Stimulated activated CD4-positive, alpha-beta T cell treated with anti-CD3 and anti-CD28 coated beads, Interleukin-2, amount 100 ng/mL, for 24 hours (primary cell): ENCODE measurements at regions not wholly inside any gene's neighbourhood (a gene's known extent, or its start where the extent isn't known, plus 50 kb on each side); places are given as distances from the start of the nearest gene placed in this dataset.
"Not testable (repeated sequence)": the region's sequence is repeated elsewhere in the genome, so short reads cannot be mapped to it uniquely, and the experiment has no call there.

Experiments used
- DNase-seq, 2 donors: peaks; one replicate each; pipeline ENCODE4 v3.0.0-alpha.2; 2020

- no peak for DNase-seq
These were observed 975.0 kb upstream of the NCAM2 start for GRCh38 chr21:20023193-20023592.

DNA sequence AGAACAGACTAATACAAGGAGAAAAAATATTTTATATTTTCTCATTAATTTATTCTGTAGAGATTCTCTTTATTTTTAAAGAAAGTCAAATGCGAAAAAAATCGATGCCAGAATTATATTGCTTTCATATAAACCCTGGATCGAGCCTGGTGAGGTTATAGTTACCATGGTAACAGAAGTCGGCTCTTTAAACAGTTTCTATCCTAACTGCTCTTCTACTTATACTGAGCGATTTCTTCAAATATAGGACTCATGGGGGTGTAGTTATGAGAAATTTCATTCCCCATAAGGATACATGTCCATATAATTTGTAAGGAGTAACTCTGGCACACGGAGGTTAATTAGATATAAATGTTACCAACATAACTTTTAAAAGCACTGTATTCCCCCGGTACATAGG lies 973.5 kb upstream of the NCAM2 start:
- no peak for DNase-seq

- no peak for DNase-seq
These were observed 971.7 kb upstream of the NCAM2 start for GRCh38 chr21:20026543-20026942.

- no peak for DNase-seq
These were observed 967.8 kb upstream of the NCAM2 start for GRCh38 chr21:20030390-20030789.

DNA sequence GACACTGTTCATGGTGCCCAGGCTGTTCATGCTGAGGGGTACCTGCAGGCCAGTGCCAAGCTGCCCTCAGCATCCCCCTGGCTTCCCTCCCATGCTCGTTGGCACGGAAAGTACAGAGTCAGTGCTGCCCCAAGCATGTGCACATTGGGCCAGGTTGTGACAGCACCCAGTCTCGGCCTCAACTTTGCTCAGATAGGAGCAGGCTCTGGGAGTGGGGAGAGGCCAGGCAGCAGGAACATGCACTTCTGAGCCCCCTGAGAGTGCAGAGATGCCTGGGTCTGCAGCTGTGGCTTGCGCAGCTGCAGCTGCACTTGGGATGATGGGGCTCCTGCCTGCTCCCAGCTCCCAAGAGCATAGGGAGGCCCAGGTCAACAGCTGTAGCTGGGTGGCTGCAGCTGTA lies 966.4 kb upstream of the NCAM2 start:
- DNase-seq = no peak

DNA sequence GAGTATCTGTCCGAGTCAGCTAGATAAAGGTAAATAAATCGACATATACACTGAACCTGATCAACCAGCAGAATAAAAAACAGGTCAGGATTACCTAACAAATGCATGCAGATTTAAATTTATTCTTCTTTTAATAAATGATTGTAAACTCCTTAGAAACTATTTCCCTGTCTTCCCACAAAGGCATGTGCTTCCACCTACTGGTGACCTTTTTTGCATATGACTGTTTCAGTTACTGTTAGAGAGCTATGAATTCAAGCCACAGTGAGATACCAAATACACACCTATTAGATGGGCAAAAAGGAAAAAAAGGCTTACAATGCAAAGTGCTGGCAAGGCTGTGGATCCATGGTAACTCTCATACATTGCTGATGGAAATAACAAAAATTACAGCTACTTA lies 957.4 kb upstream of the NCAM2 start:
- no peak for DNase-seq

DNA sequence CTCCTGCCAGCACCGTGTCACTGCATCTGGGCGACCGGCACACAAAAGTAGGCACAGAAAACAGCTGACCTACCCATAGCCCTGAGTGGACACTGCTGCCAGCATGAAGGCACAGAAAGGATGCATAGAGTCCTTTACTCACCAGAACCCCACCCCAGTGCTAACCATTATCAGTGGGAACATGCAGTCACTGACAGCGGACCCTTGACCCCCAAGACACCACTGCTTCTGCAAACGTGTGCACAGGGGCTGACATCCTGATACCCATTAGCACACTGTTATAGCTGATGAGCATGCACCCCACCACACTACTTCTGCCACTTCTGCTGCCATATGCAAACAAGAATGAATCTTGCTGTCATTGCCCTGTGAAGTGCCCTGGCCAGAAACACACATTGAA lies 953.0 kb upstream of the NCAM2 start:
- no peak for DNase-seq

DNA sequence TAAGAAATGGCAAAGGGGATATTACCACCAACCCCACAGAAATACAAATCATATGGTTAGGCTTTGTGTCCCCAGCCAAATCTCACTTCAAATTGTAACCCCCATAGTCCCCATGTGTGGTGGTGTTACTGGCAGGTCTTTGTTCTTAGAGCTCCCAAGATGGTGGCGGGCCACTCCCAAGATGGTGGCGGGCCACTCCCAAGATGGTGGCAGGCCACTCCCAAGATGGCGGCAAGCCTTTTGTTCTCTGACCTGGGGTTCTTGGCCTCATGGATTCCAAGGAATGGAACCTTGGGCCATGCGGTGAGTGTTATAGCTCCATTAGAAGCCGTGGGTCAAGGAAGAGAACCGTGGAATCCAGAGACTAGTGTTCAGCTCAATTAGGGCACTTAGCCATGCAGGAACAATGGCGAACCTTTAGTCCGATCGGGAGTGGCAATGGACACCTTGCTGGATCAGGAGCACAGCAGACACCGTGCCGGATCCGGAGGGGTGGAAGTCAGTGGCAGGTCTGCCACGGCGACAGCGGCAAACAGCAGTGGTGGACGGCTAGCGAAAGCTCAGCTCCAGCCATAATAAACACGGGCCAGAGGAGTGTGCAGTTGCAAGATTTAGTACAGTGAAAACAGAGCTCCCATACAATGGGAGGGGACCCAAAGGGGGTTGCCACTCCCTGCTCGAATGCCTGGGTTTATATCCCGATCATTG lies 949.9 kb upstream of the NCAM2 start:
- not testable (repeated sequence) for DNase-seq

DNA sequence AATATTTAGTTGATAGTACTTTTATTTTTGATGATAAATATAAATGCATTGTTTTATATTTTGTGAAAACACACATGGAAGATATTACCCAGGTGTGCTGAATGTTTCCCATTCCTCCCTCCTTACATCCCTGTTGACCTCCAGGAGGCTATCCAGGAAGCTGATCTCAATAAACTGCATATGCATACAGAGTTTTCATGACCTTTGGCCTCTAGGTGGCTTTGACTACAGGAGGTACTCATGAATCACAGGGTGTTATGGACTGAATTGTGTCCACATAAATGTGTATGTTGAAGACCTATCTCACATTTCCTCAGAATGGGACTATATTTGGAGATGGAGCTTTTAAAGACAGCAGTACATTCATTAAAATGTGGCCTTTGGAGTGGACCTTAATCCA lies 914.9 kb upstream of the NCAM2 start:
- no peak for DNase-seq

DNA sequence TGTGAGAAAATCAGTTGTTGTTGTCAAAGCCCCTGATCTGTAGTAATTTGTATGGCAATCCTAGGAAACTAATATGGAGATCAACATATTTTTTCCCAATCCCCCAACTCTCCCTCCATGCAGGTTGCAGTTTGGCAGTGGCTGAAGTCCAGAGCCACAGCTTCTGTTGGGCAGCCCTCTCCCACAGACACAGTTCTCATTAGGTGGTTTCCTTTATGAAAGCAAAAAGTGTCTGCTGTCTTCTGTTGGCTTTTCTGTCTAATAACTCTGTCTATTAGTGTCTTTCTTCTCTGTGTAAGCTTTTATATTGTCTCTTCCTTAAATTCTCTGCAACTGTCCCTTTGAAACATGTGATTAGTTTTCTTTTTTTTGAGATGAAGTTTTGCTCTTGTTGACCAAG lies 914.3 kb upstream of the NCAM2 start:
- DNase-seq = no peak

- no peak for DNase-seq
These were observed 911.7 kb upstream of the NCAM2 start for GRCh38 chr21:20086508-20086907.

DNA sequence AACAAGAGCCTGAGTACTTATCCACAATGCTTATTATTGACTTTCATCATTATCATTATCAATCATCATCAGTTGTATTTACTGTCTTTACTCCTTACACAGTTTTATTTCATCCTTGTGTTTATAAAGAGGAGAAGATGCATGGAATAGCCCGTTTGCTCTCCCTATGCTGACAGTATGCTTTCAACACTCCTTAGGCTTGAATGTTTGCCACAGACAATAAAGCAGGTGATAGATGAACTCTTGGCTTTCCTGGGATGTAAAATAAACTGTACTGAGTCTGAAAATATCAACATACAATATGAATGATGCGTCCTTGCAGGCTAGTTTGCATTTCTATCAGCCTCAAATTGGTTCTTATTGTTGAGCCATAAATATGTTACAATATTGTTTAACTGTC lies 891.8 kb upstream of the NCAM2 start:
- no peak for DNase-seq

DNA sequence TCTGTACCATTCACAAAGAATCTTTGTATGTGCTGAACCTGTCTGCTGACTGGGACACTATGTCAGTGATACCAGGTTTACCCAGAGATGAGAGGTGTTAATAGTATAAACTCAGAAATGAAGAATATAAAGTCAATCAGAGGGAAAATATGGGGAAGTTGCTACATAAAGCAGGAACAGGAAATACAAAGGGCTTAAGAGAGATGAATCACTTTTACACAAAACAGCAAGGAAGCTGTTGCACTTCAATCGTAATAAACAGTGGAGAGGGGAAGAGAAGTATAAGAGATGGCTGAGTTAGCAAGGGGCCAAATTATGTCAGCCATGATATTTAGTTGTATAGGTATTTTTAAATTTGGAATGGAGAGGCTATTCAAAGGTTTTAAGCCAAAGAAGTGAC lies 890.2 kb upstream of the NCAM2 start:
- DNase-seq = no peak

GRCh38 chr21:20108976-20109540 lies 889.2 kb upstream of the NCAM2 start:
- no peak for DNase-seq

DNA sequence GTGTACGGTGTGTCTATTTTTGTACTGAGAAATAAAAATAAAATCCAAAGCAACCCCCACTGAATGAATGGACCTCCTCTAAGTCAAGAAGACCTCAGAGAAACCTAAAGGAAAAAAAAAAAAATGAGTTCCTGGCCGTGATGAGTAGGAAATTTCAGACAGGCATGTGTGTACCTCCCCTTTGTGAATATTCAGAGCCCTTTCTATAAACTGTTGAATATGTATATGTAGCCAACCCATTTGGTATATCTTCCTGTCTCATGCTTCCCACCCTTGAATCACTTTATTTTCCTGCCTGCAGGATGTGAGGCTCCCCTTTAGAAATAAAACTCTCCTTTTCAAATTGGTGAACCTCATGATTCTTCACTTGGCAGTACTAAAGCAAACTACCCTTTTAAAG lies 887.8 kb upstream of the NCAM2 start:
- no peak for DNase-seq

- DNase-seq = no peak
These were observed 846.5 kb upstream of the NCAM2 start for GRCh38 chr21:20151741-20152140.

DNA sequence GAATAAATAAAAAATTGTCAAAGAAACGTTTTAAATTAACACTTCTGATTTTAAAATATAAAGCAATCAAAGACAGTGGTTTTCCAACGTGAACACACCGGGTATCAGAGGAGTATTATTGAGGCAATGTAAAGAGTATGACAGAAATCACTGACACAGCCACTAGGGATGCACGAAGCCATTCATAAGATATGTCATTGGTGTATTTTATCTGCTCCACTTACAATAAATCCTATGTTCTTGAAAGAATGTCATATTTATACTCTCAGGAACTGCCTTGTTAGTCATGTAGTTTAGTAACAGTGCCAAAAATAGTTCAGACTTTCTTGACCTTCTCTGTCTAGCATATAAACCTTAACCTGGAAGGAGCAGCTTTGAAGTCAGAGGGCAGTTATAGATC lies 835.0 kb upstream of the NCAM2 start:
- DNase-seq = no peak

GRCh38 chr21:20167059-20167458 lies 831.1 kb upstream of the NCAM2 start:
- DNase-seq = no peak

GRCh38 chr21:20169812-20170576 lies 828.2 kb upstream of the NCAM2 start:
- no peak for DNase-seq

DNA sequence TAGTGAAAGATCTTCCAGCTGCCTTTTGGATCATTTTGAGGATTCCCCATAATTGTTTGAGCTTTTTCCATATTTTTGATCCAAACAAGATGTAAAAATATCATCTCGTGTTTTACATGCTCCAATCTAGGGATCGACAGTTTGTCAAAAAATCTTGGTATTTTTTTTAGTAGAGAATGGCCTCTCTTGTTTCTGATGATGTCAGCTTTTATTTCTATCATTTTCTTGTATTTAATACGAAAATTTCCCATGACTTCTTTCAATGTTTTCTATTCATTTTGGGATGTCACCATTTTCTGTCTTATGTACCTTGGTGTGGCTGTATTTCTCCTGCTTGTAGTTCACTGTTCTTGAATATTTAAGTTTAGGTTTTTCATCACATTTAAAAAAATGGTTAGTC lies 812.0 kb upstream of the NCAM2 start:
- DNase-seq = no peak

GRCh38 chr21:20187028-20187427 lies 811.2 kb upstream of the NCAM2 start:
- DNase-seq = no peak

- not testable (repeated sequence) for DNase-seq
These were observed 796.9 kb upstream of the NCAM2 start for GRCh38 chr21:20201323-20201722.

- DNase-seq = no peak
These were observed 790.9 kb upstream of the NCAM2 start for GRCh38 chr21:20207335-20207734.

DNA sequence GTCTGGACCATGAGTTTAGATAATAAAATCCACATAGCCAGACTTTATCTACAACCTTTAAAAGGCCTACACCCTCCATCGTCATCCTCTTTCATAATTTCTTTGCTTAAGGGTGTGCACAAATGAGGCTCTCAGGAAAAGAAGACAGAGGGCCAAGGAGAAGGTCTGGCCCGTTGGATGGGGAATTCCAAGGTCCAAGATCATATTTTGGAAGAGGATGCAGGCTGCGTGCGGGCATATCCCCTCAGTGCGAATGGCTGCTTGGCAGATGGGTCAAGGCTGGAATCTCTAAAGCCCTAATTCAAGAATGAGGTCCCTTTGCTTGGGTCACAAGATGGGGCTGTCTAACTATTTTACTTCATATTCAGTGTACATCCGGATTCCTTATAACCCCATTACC lies 782.2 kb upstream of the NCAM2 start:
- no peak for DNase-seq
